Kidney epithelial cell (primary cell): ENCODE measurements at regions not wholly inside any gene's neighbourhood (a gene's known extent, or its start where the extent isn't known, plus 50 kb on each side); places are given as distances from the start of the nearest gene placed in this dataset.
A peak's percentile ranks its signal among the peaks of the same experiment; 100 is the strongest.
"Not testable (repeated sequence)": the region's sequence is repeated elsewhere in the genome, so short reads cannot be mapped to it uniquely, and the experiment has no call there.

Experiments used
- DNase-seq: peaks from one replicate; pipeline ENCODE4 v3.0.0-alpha.2; 2010; ENCODE audit warnings: low read depth
- H3K27me3 ChIP-seq: 2 replicates; pipeline ENCODE4 v1.6.0; 2011; ENCODE audit warnings: low read length; ENCODE audit not compliant: control insufficient read depth, insufficient read depth
- H3K36me3 ChIP-seq: 2 replicates; pipeline ENCODE4 v1.5.1; 2011; ENCODE audit warnings: low read length; ENCODE audit not compliant: control insufficient read depth, insufficient read depth
- H3K4me3 ChIP-seq: 2 replicates; pipeline ENCODE4 v1.5.1; 2011; ENCODE audit warnings: low read depth, mild to moderate bottlenecking, control low read depth, low read length
- CTCF ChIP-seq: IDR thresholded peaks from 2 replicates; pipeline ENCODE4 v1.5.1; 2011; ENCODE audit warnings: mild to moderate bottlenecking, moderate library complexity, low read length, control low read depth, inconsistent platforms; ENCODE audit not compliant: insufficient read depth, poor library complexity, severe bottlenecking

- H3K36me3 ChIP-seq, H3K27me3 ChIP-seq, H3K4me3 ChIP-seq: not testable (repeated sequence)
- peak; percentile 29 for DNase-seq
Measured at GRCh38 chr1:83151167-83151898, 847.6 kb downstream of the TTLL7 start.

GRCh38 chr1:83150479-83150878 lies 848.5 kb downstream of the TTLL7 start:
- H3K27me3 ChIP-seq, H3K36me3 ChIP-seq, H3K4me3 ChIP-seq, DNase-seq: not testable (repeated sequence)

GRCh38 chr1:83145820-83146219 lies 853.1 kb downstream of the TTLL7 start:
- not testable (repeated sequence) for DNase-seq, H3K36me3 ChIP-seq, H3K4me3 ChIP-seq, H3K27me3 ChIP-seq

GRCh38 chr1:83142802-83143201 lies 856.1 kb downstream of the TTLL7 start:
- not testable (repeated sequence) for H3K4me3 ChIP-seq, H3K27me3 ChIP-seq, H3K36me3 ChIP-seq, DNase-seq

GRCh38 chr1:83135524-83136157 lies 863.3 kb downstream of the TTLL7 start:
- not testable (repeated sequence) for H3K4me3 ChIP-seq, H3K36me3 ChIP-seq, DNase-seq, H3K27me3 ChIP-seq

- not testable (repeated sequence) for H3K36me3 ChIP-seq, DNase-seq, H3K27me3 ChIP-seq, H3K4me3 ChIP-seq
Measured at GRCh38 chr1:83134322-83135014, 864.5 kb downstream of the TTLL7 start.

GRCh38 chr1:83131692-83131955 lies 867.3 kb downstream of the TTLL7 start:
- DNase-seq = no peak
- H3K4me3 ChIP-seq = no peak overlapping the region
- no peaks in the 10 kb centered on the region for H3K36me3 ChIP-seq
- TF ChIP-seq CTCF = no peak
- no peaks in the 10 kb centered on the region for H3K27me3 ChIP-seq

- H3K4me3 ChIP-seq = no peak overlapping the region
- H3K36me3 ChIP-seq = no peaks in the 10 kb centered on the region
- no peaks in the 10 kb centered on the region for H3K27me3 ChIP-seq
- TF ChIP-seq CTCF = no peak
- no peak for DNase-seq
Measured at GRCh38 chr1:83130886-83131691, 867.8 kb downstream of the TTLL7 start.
